ENCODE measurements at regions not wholly inside any gene's neighbourhood (a gene's known extent, or its start where the extent isn't known, plus 50 kb on each side); places are given as distances from the start of the nearest gene placed in this dataset.

- TF ChIP-seq CTCF (IDR thresholded peaks at IDR 0.05) (no peak), POLR2A (IDR thresholded peaks at IDR 0.05) (no peak)
These were observed 115.9 kb downstream of the CPZ start for GRCh38 chr4:8708401-8709021.
